ENCODE measurements at regions not wholly inside any gene's neighbourhood (a gene's known extent, or its start where the extent isn't known, plus 50 kb on each side); places are given as distances from the start of the nearest gene placed in this dataset.

- Histone ChIP-seq H3K36me3 (ENCODE audit: control insufficient read depth, low read length) (no peaks in the 10 kb centered on the region), H3K4me1 (ENCODE audit: control insufficient read depth, low read length) (no peaks in the 10 kb centered on the region), H3K27ac (ENCODE audit: low read depth, low read length) (no peak overlapping the region), H3F3A (ENCODE audit: control insufficient read depth, insufficient read depth) (no peaks in the 10 kb centered on the region), H3K27me3 (ENCODE audit: control insufficient read depth, low read length) (no peaks in the 10 kb centered on the region), H3K4me3 (ENCODE audit: low read length) (no peak overlapping the region), H3K79me2 (ENCODE audit: control insufficient read depth, low read length) (no peaks in the 10 kb centered on the region), H4K20me1 (ENCODE audit: control insufficient read depth, insufficient read depth, low read depth, low read length) (no peaks in the 10 kb centered on the region), H3K9me3 (ENCODE audit: control insufficient read depth, insufficient read depth, low read length) (no peaks in the 10 kb centered on the region), H3K4me2 (ENCODE audit: low read length) (no peak overlapping the region), H3K9me2 (replicated peaks; ENCODE audit: control insufficient read depth, low read length) (no peaks in the 10 kb centered on the region)
- TF ChIP-seq EZH2phosphoT487 (IDR thresholded peaks at IDR 0.05; ENCODE audit: borderline replicate concordance, low read length) (no peak), CTCF (IDR thresholded peaks at IDR 0.05; ENCODE audit: low read depth, low read length, poor library complexity, severe bottlenecking) (no peak)
These were observed 231.3 kb upstream of the CD180 start for GRCh38 chr5:67427850-67428298.

DNA sequence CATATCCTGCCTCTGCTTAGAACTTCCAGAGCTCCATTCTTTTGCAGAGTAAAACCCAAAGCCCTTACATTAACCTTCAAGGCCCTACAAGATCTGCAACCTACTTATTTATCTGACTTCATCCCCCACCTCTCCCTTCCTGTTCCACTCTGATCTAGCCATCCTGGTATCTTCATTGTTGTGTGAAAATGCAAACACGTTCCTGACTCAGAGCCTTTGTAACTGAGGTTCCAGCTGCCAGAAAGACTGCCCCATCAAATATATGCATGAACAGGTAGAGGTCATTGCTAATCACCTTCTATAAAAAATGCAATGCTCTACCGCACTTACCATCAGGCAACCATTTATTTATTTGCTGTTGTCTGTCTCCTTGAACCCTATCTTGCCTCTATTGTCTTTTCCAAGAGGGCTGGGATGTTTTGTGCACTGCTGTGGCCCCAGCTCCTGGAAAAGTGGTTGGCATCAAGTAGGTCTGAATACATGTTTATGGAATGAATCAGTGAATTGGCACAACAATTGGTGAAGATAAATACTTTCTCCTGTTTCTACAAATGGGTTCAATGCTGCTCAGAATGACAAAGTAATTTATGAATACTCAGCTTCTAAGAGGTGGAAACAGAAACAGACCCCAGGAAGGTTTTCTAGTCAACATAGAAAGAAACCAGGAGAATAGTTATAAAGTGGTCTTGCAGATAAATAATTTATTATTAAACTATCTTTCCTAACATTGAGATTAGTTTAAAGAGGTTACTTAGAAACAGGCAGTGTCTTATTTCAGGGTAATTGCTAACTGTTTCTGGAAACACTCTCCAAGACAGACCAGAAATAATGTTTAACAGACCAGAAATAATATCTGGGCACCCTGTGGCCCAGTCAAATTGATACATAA lies 230.6 kb upstream of the CD180 start:
- TF ChIP-seq CTCF (IDR thresholded peaks at IDR 0.05; ENCODE audit: low read depth, low read length, poor library complexity, severe bottlenecking) = no peak
- TF ChIP-seq EZH2phosphoT487 (IDR thresholded peaks at IDR 0.05; ENCODE audit: borderline replicate concordance, low read length) = no peak
- no peak overlapping the region for H3K4me3 ChIP-seq (ENCODE audit: low read length)

DNA sequence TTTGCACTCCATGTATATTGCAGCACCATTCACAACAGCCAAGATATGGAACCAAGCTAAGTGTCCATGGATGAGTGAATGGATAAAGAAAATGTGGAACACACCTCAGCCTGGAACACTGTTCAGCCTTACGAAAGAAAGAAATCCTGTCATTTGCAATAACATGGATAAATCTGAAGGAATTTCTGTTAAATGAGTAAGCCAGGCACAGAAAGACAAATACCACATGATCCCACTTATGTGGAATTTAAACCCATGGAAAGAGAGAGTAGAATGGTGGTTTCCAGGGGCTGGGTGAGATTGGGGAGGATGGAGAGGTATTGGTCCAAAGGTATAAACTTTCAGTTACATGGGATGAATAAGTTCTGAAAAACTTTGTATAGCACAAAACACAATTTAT lies 228.9 kb upstream of the CD180 start:
- H4K20me1 ChIP-seq (ENCODE audit: control insufficient read depth, insufficient read depth, low read depth, low read length) = no peaks in the 10 kb centered on the region
- no peak overlapping the region for H3K4me3 ChIP-seq (ENCODE audit: low read length)
- no peaks in the 10 kb centered on the region for H3K79me2 ChIP-seq (ENCODE audit: control insufficient read depth, low read length)
- H3K27me3 ChIP-seq (ENCODE audit: control insufficient read depth, low read length) = no peaks in the 10 kb centered on the region
- H3K9me3 ChIP-seq (ENCODE audit: control insufficient read depth, insufficient read depth, low read length) = no peaks in the 10 kb centered on the region
- H3K4me2 ChIP-seq (ENCODE audit: low read length) = no peak overlapping the region
- no peak overlapping the region for H3K27ac ChIP-seq (ENCODE audit: low read depth, low read length)
- H3K36me3 ChIP-seq (ENCODE audit: control insufficient read depth, low read length) = no peaks in the 10 kb centered on the region
- no peaks in the 10 kb centered on the region for H3F3A ChIP-seq (ENCODE audit: control insufficient read depth, insufficient read depth)
- H3K4me1 ChIP-seq (ENCODE audit: control insufficient read depth, low read length) = no peaks in the 10 kb centered on the region
- no peak for TF ChIP-seq CTCF (IDR thresholded peaks at IDR 0.05; ENCODE audit: low read depth, low read length, poor library complexity, severe bottlenecking)
- TF ChIP-seq EZH2phosphoT487 (IDR thresholded peaks at IDR 0.05; ENCODE audit: borderline replicate concordance, low read length) = no peak
- no peaks in the 10 kb centered on the region for H3K9me2 ChIP-seq (replicated peaks; ENCODE audit: control insufficient read depth, low read length)

More for the DNA sequence above, 230.6 kb upstream of the CD180 start:
- no peaks in the 10 kb centered on the region for H3F3A ChIP-seq (ENCODE audit: control insufficient read depth, insufficient read depth)
- H3K9me3 ChIP-seq (ENCODE audit: control insufficient read depth, insufficient read depth, low read length) = no peaks in the 10 kb centered on the region
- no peak overlapping the region for H3K4me2 ChIP-seq (ENCODE audit: low read length)
- H4K20me1 ChIP-seq (ENCODE audit: control insufficient read depth, insufficient read depth, low read depth, low read length) = no peaks in the 10 kb centered on the region
- no peaks in the 10 kb centered on the region for H3K36me3 ChIP-seq (ENCODE audit: control insufficient read depth, low read length)
- no peaks in the 10 kb centered on the region for H3K9me2 ChIP-seq (replicated peaks; ENCODE audit: control insufficient read depth, low read length)
- H3K4me1 ChIP-seq (ENCODE audit: control insufficient read depth, low read length) = no peaks in the 10 kb centered on the region
- no peaks in the 10 kb centered on the region for H3K79me2 ChIP-seq (ENCODE audit: control insufficient read depth, low read length)
- no peaks in the 10 kb centered on the region for H3K27me3 ChIP-seq (ENCODE audit: control insufficient read depth, low read length)
- no peak overlapping the region for H3K27ac ChIP-seq (ENCODE audit: low read depth, low read length)

All from DOHH2 (cell line).